ENCODE measurements at regions not wholly inside any gene's neighbourhood (a gene's known extent, or its start where the extent isn't known, plus 50 kb on each side); places are given as distances from the start of the nearest gene placed in this dataset.

DNA sequence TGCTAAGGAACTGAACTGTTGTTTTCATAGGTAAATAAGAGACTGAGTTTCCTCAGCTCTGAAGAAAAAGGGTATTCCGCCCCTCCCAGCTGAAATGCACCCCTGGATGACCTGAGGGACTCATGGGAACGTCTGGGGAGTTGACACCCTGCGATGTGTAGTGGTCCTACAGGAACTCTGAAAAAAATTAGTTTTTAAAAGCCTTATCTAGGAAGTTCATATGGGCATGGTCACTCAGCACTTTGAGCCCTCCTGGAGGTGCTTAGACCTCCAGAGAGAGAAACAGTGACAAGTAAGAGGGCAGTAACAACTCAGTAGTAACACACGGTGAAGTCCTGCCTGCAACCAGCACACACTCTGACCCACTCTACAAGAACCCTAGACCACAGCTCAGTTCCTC, 91.2 kb upstream of the CNOT2 start:
- DNase-seq (ENCODE audit: low spot score), result no peak
- no peak for FAIRE-seq

DNA sequence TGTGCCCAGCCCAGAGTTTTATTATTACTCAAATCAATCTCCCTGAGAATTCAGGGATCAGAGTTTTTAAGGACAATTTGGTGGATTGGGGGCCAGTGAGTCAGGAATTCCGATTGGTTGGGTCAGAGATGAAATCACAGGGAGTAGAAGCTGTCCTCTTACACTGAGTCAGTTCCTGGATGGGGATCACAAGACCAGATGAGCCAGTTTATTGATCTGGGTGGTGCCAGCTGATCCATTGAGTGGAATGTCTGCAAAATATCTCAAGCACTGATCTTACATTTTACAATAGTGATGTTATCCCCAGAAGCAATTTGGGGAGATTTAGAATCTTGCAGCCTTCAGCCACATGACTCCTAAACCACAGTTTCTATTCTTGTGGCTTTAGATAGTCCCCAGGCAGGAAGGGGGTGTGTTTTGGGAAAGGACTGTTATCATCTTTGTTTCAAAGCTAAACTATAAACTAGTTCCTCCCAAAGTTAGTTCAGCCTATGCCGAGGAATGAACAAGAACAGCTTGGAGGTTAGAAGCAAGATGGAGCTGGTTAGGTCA, 89.1 kb upstream of the CNOT2 start:
- peak; percentile 12 for DNase-seq (ENCODE audit: low spot score)
- no peak for FAIRE-seq

DNA sequence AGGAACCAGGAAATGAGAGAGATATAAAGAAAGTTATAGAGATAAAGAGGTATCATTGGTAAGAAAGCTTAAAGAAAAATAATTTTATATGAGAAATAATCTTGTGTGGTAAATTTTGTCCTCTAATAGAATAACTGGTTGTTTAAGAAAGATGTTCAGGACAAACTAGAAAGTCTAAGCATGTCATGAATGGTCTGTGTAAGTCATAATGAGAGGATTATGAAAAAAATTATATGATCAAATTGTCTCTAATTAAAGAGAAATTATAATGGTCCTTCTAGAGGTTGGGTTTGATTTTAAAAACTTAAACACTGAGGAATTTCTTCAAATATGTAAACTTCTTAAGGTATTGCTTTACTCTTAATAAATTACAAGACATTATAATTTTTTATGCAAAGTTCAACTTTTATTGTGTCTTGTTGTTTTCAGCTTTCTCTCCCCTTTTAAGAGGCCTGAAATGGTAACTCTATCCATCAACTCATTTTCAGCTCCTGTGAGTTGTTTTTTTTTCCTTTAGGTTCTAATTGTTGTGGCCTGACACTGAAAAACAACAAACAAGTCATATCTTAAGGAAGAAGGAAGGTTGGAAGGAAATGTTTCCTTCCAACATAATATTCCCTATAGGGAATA, 88.2 kb upstream of the CNOT2 start:
- FAIRE-seq (no peak), DNase-seq (ENCODE audit: low spot score) (no peak)

DNA sequence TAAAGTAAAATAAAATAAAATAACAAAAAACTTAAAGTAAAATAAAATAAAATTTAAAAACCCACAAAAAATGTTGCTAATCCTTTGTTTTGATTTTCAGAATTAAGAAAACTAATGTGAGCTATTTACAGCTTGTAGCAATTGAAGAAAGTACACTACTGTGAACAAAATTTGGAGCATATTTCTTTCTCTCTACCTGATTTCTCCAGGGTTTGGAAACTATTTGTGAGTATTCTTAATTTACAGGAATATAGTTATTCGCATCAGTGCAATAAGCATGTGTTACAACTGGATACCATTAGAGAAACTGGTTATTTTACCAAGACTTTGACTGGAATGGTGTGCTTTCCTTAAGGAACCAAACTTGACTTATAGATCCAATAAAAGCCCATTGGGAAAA, 86.1 kb upstream of the CNOT2 start:
- FAIRE-seq (no peak), DNase-seq (ENCODE audit: low spot score) (no peak)

DNA sequence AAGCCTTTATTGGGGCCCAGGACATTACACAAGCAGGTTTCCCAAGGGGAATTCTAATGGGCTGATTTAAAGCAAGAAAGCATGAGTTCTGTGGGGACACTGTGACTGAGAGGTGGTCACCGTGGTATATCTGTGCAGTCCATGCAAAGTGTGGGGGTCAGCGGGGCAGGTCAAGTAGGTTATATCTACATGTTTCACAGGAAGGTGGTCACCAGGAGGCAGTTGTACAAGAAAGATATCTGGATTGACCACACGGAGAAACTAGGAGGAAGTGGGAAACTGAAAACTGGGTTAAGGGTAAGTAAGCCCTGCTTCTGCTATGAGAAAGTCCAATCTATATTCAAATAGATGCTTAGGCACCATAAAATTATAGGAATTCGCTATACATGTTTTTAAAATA, 77.8 kb upstream of the CNOT2 start:
- FAIRE-seq, result no peak
- no peak for DNase-seq (ENCODE audit: low spot score)

DNA sequence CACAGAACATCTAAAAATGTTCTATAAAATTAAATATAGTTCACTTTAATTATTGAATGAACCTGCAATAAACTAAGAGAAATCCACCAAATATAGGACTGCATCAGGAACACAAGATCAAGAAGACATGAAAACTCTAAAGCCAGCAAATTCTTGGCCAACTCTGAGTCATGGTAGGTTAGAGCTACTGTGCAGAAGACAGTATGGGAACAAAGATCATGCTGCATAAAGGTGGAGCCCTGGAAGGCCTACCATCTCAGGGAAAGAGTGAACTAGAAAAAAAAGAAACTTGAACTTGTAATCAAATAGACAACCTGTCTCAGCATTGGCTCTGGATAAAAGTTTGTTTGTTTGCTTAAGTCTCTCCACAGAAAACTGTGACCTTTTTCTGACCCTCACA, 66.9 kb upstream of the CNOT2 start:
- FAIRE-seq (no peak), DNase-seq (ENCODE audit: low spot score) (no peak)

DNA sequence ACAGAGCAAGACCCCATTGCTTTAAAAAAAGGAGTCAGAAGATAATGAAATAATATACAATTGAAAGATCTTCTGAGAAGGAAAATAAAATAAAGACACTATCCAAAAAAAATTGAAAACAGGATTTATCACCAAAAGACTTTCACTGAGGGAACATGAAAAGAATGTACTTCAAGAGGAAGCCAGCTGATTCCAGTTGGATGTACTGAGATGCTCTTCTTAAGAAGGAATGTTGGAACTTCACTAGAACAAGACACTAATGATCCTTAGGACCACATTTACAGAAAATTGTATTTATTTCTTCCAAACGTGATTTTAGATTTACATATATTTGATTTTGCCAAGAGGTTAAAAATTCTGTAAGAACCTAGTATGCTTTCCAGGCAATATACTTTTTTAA, 65.6 kb upstream of the CNOT2 start:
- DNase-seq (ENCODE audit: low spot score) (no peak), FAIRE-seq (no peak)

DNA sequence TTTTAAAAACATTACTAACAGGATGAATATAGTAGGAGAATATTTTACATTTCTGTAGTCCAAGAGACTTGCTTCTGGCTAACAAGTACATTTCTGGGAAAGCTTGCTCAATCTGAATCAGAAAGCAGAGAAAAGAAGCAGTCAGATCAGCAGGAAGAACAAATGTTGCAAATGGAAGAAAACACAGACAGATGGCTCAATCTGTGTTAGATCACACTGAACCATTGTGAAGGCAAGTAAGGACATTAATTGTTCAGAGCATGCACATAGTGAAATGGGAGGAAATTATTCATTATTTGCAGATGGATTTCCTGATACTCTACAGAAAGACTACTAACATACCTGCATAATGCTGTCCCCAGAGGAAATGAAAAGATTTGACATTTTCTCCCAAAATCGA, 65.2 kb upstream of the CNOT2 start:
- DNase-seq (ENCODE audit: low spot score), result no peak
- FAIRE-seq, result no peak

DNA sequence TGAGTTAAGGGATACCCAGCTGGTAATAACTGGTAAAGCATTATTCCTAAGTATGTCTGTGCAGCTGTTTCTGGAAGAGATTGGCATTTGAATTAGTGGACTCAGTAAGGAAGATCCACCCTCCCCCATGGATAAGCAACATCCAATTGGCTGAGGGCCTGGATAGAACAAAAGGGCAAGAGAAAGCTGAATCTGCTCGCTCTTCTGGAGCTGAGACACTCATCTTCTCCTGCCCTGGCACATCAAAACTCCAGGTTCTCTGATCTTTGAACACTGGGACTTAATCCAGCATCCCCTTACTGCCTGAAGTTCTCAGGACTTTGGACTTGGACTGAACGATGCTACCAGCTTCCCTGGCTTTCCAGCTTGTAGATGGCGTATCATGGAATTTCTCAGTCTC, 63.1 kb upstream of the CNOT2 start:
- FAIRE-seq (no peak), DNase-seq (ENCODE audit: low spot score) (no peak)

DNA sequence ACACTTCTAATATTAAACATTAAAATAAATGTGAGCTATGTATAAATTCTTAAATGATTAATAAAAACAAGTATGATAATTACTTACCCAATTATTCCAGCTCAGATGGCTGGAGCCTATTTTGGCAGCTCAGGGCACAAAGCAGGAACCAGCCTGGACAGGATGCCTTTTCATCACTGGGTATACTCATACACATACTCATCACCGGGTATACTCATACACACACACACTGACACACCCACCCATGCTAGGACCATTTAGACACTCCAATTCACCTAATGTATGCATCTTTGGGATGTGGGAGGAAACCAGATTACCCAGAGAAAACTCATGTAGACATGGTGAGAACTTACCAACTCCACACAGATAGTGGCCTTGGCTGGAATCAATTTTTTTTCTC, 57.9 kb upstream of the CNOT2 start:
- no peak for FAIRE-seq
- no peak for DNase-seq (ENCODE audit: low spot score)

DNA sequence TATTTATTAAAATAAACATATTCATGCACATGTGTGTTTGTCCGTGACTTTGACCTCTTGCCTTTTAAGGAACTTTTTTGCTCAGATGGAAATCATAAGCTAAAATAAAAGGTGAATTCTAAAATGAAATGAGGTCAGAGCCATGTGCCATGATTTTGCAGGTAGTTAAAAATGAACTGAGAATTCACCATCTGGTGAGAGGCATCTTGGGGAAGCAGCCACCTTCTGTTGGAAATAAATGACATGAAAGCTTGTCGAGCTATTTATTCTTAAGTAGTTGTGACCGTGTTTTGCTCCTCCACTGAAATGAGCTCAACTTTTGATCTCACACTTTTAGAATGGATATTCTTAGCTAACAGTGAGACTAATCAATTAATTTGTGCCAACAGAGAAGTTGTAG, 56.8 kb upstream of the CNOT2 start:
- FAIRE-seq, result no peak
- no peak for DNase-seq (ENCODE audit: low spot score)

DNA sequence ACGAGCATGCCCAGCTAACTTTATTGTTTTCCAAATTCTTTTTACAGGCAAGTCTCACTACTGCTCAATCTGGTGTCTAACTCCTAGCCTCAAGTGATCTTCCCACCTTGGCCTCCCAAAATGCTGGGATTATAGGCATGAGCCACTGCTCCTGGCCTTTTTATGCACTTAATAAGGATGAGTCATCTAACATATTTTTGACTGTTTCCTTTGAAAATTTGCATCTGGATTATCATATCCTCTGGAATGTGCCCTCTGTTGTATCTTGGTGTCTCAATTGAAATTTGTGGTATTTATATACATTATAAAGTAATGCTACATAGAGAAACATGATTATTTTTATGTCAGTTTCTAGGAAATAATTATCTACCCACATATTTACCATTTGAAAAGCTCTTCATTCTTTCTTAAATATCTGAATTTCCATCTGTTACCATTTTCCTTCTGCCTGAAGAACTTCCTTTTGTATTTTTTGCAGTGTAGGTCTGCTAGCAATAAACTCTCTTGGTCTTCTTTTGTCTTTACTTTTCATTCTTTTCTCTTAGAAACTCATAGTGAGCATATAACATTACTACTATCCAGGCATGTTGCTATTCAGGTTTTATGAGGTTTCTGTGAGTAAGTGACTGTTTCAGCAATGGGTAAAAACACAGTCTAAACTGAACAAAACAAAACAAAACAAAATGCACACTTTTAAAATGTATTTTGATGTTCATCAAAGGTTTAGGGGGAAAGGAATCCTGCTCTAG, 52.8 kb upstream of the CNOT2 start:
- FAIRE-seq, result no peak
- DNase-seq (ENCODE audit: low spot score), result no peak

Data from urothelium cell line (cell line).